Activated CD4-positive, alpha-beta T cell treated with anti-CD3 and anti-CD28 coated beads, Interleukin-2, amount 10 ng/mL, durations not matched to agents 24 days and 14 days (primary cell): ENCODE measurements at regions not wholly inside any gene's neighbourhood (a gene's known extent, or its start where the extent isn't known, plus 50 kb on each side); places are given as distances from the start of the nearest gene placed in this dataset.
"Not testable (repeated sequence)": the region's sequence is repeated elsewhere in the genome, so short reads cannot be mapped to it uniquely, and the experiment has no call there.

Source experiments
- DNase-seq: peaks from one replicate; pipeline ENCODE4 v3.0.0; 2022
- H3K27ac Mint-ChIP-seq: one replicate; pipeline ENCODE4 v1.8.0; 2022; ENCODE audit warnings: mild to moderate bottlenecking, mixed read lengths
- H3K27me3 Mint-ChIP-seq: one replicate; pipeline ENCODE4 v1.8.0; 2022; ENCODE audit warnings: mixed read lengths
- H3K36me3 Mint-ChIP-seq: one replicate; pipeline ENCODE4 v1.8.0; 2022; ENCODE audit warnings: low read depth, mild to moderate bottlenecking, mixed read lengths
- H3K4me1 Mint-ChIP-seq: one replicate; pipeline ENCODE4 v1.8.0; 2021; ENCODE audit warnings: mixed read lengths
- H3K4me3 Mint-ChIP-seq: one replicate; pipeline ENCODE4 v1.8.0; 2022; ENCODE audit warnings: mild to moderate bottlenecking, moderate library complexity, mixed read lengths
- H3K9me3 Mint-ChIP-seq: one replicate; pipeline ENCODE4 v1.8.0; 2021; ENCODE audit warnings: mixed read lengths
- intact Hi-C: fragments of 100-400 bp; cut with micrococcal nuclease; formaldehyde crosslinking; loops from one replicate; pipeline ENCODE4 v1.15.1; 2023

DNA sequence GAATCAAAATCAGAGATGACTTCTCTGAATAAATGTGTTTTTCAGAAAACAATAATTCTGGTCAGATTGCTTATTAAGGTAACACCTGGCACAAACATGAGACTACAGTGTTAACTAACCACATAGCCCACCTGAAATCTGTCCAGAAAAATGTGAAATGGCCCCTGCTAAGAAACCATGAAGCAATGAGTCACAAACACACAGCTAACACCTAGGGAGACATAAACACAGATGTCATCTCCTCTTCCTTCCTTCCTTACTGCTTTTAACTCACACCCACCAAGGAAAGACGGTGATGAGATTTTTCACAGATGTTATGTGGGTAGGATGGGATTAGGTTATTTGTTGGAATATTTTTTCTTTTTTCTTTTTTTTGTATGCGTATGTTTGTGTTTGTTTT lies 315.0 kb upstream of the STAC start:
- intact Hi-C loops = no loop called here
- Mint-ChIP-seq H3K4me3 (no peak overlapping the region), H3K27ac (no peak overlapping the region), H3K9me3 (no peaks in the 10 kb centered on the region), H3K4me1 (no peaks in the 10 kb centered on the region), H3K27me3 (no peaks in the 10 kb centered on the region), H3K36me3 (no peaks in the 10 kb centered on the region)
- DNase-seq = no peak

DNA sequence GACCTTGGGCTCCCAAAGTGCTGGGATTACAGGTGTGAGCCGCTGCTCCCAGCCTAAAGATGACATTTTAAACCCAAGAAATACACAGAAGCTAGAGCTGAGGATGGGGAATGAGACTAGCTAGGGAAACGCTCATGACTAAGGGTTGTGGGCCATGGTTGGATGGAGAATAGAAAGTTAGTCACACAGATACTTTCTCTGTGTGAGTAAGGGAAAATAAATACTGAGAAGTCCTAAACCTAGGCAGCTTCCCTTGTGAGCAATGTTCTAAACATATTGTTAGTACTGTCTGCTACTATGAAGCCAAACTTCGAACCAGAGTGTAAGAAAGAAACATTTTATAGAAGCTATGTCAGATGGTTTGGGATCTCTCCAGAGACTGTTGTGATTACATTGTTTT lies 304.8 kb upstream of the STAC start:
- Mint-ChIP-seq H3K4me1 (no peaks in the 10 kb centered on the region), H3K9me3 (no peaks in the 10 kb centered on the region), H3K36me3 (no peaks in the 10 kb centered on the region), H3K27ac (no peak overlapping the region), H3K27me3 (no peaks in the 10 kb centered on the region), H3K4me3 (no peak overlapping the region)
- intact Hi-C loops = no loop called here
- DNase-seq = no peak

DNA sequence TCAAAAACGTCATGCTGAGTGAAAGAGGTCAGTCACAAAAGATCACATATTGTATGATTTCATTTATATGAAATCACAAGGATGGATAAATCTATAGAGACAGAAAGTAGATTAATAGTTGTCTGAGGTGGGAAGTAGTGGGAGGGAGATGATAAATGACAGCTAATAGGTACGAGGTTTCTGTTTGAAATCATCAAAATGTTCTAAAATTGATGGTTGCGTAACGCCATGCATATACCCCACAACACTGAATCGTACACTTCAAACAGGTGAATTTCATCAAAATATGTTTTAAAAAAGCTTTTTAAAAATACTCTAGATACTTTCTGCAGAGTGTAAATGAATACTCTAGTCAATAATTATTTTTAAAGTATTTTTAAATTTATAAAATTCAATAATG lies 303.0 kb upstream of the STAC start:
- no peaks in the 10 kb centered on the region for H3K36me3 Mint-ChIP-seq
- DNase-seq = no peak
- intact Hi-C loops = no loop called here
- no peak overlapping the region for H3K27ac Mint-ChIP-seq
- H3K4me1 Mint-ChIP-seq = no peaks in the 10 kb centered on the region
- no peaks in the 10 kb centered on the region for H3K9me3 Mint-ChIP-seq
- H3K27me3 Mint-ChIP-seq = no peaks in the 10 kb centered on the region
- no peak overlapping the region for H3K4me3 Mint-ChIP-seq

DNA sequence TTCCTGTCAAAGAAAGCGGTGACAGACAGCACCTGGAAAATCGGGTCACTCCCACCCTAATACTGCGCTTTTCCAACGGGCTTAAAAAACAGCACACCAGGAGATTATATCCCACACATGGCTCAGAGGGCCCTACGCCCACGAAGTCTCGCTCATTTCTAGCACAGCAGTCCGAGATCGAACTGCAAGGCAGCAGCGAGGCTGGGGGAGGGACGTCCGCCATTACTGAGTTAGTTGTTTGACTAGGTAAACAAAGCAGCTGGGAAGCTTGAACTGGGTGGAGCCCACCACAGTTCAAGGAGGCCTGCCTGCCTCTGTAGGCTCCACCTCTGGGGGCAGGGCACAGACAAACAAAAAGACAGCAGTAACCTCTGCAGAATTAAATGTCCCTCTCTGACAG lies 297.3 kb upstream of the STAC start:
- H3K27me3 Mint-ChIP-seq, H3K36me3 Mint-ChIP-seq, H3K4me3 Mint-ChIP-seq, intact Hi-C loops, H3K27ac Mint-ChIP-seq, DNase-seq, H3K9me3 Mint-ChIP-seq, H3K4me1 Mint-ChIP-seq: not testable (repeated sequence)

DNA sequence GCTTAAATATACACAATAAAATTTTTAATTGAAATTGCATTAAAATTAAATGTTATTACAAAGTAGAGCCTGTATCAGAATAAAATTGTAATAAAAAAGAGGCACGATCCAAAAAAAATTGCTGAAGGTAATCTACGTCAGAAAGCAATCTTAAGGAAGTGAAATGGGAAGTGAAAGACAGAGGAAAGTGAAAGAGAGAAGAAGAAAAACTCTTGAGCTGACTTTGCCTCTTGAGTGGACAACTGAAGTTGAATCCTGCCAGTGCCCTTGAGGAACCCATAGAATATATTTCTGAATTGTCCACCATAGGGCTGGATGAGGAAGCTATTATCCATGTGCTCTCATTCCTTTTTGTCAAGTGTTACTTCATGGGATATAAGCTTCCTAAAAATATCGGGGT lies 285.1 kb upstream of the STAC start:
- no peaks in the 10 kb centered on the region for H3K27me3 Mint-ChIP-seq
- H3K27ac Mint-ChIP-seq = no peak overlapping the region
- no peaks in the 10 kb centered on the region for H3K9me3 Mint-ChIP-seq
- no peak overlapping the region for H3K4me3 Mint-ChIP-seq
- no peaks in the 10 kb centered on the region for H3K36me3 Mint-ChIP-seq
- intact Hi-C loops = no loop called here
- no peak for DNase-seq
- H3K4me1 Mint-ChIP-seq = no peaks in the 10 kb centered on the region

DNA sequence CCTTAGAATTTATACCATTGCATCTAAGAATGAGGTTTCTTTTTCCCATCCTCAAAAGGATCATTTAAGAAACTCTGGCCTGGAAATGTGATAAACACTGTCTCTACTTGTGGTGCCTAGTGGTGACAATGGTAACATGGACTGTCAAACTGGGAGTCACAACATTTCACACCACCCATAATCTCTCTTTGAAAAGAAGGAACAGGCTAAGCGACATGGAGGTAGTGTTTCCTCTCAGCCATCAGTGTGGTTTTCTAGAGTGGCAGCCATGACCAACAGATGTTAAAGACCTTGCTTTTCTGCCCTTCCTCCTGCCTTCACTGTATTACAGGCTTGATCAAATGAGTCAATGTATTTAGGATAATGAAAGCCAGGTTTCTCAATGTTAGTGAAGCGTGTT lies 283.1 kb upstream of the STAC start:
- no peak overlapping the region for H3K4me3 Mint-ChIP-seq
- H3K4me1 Mint-ChIP-seq = no peaks in the 10 kb centered on the region
- no peaks in the 10 kb centered on the region for H3K9me3 Mint-ChIP-seq
- H3K36me3 Mint-ChIP-seq = no peaks in the 10 kb centered on the region
- DNase-seq = no peak
- no peak overlapping the region for H3K27ac Mint-ChIP-seq
- H3K27me3 Mint-ChIP-seq = no peaks in the 10 kb centered on the region
- intact Hi-C loops = no loop called here

DNA sequence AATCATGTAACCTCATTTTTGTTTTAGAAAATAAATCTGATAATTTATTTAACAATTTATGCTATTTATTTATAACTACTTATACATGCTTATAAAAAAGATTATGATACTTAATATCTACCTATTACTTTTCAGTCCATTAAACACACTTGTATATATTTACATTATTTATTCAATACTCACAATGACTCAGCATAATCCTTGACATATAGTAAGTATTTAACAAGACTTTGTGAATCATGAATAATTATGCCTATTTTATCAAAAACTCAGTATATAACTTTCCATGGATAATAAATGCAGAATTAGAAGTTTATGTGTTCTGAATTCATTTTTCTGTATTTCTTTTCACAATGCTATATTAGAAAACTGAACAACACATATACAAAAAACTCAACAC lies 266.0 kb upstream of the STAC start:
- no peaks in the 10 kb centered on the region for H3K27me3 Mint-ChIP-seq
- H3K27ac Mint-ChIP-seq = no peak overlapping the region
- no peaks in the 10 kb centered on the region for H3K9me3 Mint-ChIP-seq
- intact Hi-C loops = no loop called here
- no peaks in the 10 kb centered on the region for H3K36me3 Mint-ChIP-seq
- H3K4me1 Mint-ChIP-seq = no peaks in the 10 kb centered on the region
- no peak for DNase-seq
- H3K4me3 Mint-ChIP-seq = no peak overlapping the region

DNA sequence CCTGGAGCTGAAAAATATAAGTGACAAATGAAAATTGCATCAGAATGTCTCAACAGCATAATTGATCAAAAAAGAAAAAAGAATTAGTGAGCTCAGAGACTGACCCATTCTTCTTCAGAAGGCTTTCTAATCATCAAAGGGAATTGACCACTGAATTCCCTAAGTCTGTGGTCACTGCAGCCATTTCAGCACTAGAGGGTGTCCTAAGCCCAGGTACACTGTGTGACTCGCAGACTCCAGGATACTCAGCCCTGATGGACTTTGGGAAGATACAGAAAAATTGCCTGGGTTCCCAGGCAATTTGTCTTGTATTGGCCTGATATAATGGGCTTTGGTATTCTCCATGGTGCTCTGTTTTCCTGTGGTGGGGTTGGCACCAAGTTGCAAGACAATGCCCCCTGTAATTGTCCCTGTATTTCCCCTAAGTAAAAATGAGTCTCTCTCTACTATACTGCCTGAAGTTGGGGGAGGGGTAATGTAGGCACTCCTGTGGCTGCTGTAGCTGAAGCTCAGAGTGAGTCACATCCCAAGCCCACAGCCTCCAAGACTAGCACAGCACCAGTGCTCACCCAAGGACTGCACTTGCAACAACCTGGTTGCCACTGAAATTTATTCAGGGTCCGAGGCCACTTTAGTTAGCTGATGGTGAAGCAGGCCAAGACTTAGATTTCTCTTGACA lies 256.0 kb upstream of the STAC start:
- H3K27ac Mint-ChIP-seq = no peak overlapping the region
- H3K4me3 Mint-ChIP-seq = no peak overlapping the region
- no peaks in the 10 kb centered on the region for H3K36me3 Mint-ChIP-seq
- H3K27me3 Mint-ChIP-seq = no peaks in the 10 kb centered on the region
- intact Hi-C loops = no loop called here
- DNase-seq = no peak
- H3K4me1 Mint-ChIP-seq = no peaks in the 10 kb centered on the region
- H3K9me3 Mint-ChIP-seq = peaks cover 5% of the 10 kb centered on the region

DNA sequence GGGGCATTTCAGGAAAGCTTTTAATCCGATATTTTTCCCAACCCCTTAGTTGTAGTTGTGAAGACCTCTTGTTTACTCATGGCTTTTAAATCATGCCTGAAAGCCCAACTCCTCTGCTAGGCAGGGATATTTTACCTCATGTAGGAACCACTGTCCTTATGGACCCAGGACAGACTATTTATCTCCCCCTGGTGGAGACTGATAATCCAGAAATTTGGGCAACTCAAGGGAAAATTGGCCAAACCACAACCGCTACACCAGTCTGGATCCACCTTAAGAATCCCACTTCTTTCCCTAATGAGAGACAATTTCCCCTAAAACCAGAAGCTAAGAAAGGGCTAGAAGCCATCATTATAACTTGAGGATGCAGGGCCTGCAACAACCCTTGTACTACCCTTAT lies 248.1 kb upstream of the STAC start:
- Mint-ChIP-seq H3K9me3 (no peaks in the 10 kb centered on the region), H3K4me1 (no peaks in the 10 kb centered on the region), H3K4me3 (no peak overlapping the region), H3K36me3 (no peaks in the 10 kb centered on the region), H3K27me3 (no peaks in the 10 kb centered on the region), H3K27ac (no peak overlapping the region)
- no peak for DNase-seq
- intact Hi-C loops = no loop called here

DNA sequence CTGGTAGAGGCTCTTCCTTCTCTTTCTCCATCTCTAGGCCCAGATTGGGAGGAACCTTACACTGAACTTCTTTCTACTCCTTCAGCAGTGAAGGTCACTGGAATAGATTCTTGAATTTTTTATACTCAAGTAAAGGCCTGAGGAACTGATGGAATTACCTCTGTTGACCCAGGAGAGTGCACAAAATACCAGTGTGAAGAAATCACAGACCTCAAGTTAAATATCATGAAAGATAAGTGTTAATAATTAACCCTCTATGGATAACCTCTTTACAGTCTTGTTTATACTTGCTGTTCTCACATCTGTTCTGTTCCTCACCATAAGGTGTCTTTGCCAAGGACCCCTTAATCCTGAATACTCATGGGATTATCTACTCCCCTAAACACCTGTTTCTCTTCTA lies 244.4 kb upstream of the STAC start:
- Mint-ChIP-seq H3K27me3 (no peaks in the 10 kb centered on the region), H3K27ac (no peak overlapping the region), H3K9me3 (no peaks in the 10 kb centered on the region), H3K36me3 (no peaks in the 10 kb centered on the region), H3K4me3 (no peak overlapping the region), H3K4me1 (no peaks in the 10 kb centered on the region)
- intact Hi-C loops = no loop called here
- no peak for DNase-seq

DNA sequence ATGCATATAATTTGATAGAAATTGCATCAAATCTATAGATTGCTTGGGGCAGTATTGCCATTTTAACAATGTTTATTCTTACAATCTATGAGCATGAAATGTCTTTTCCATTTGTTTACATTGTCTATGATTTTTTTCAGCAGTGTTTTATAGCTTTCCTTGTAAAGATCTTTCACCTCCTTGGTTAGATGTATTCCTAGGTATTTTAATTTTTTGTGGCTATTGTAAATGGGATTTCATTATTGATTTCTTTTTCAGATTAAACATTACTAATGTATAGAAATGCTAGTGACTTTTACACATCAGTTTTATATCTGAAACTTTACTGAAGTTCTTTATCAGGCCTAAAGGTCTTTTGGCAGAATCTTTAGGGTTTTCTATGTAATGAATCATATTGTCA lies 237.6 kb upstream of the STAC start:
- intact Hi-C loops = no loop called here
- no peak overlapping the region for H3K4me3 Mint-ChIP-seq
- no peak for DNase-seq
- H3K27me3 Mint-ChIP-seq = no peaks in the 10 kb centered on the region
- H3K27ac Mint-ChIP-seq = no peak overlapping the region
- H3K9me3 Mint-ChIP-seq = no peaks in the 10 kb centered on the region
- no peaks in the 10 kb centered on the region for H3K4me1 Mint-ChIP-seq
- no peaks in the 10 kb centered on the region for H3K36me3 Mint-ChIP-seq

DNA sequence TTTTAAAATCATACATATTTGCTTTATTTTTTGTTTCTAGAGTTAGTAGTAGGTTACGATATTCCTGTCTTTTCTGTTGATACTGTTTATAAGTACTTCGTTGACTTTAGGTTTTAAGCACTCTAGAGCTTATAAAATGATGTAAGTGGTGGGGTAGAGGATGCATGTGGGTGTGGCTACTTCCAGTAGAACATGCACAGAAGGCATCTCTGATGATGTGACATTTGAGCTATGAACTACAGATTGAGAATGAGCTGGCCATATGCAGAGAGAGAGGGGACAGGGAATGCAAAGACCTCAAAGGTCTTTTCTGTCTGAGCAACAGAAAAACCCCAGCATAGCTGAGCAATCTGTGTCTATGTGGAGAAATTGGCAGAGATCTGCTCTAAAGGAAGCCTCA lies 233.9 kb upstream of the STAC start:
- H3K4me3 Mint-ChIP-seq = no peak overlapping the region
- H3K36me3 Mint-ChIP-seq = no peaks in the 10 kb centered on the region
- intact Hi-C loops = no loop called here
- DNase-seq = no peak
- no peaks in the 10 kb centered on the region for H3K4me1 Mint-ChIP-seq
- no peaks in the 10 kb centered on the region for H3K9me3 Mint-ChIP-seq
- no peak overlapping the region for H3K27ac Mint-ChIP-seq
- no peaks in the 10 kb centered on the region for H3K27me3 Mint-ChIP-seq

DNA sequence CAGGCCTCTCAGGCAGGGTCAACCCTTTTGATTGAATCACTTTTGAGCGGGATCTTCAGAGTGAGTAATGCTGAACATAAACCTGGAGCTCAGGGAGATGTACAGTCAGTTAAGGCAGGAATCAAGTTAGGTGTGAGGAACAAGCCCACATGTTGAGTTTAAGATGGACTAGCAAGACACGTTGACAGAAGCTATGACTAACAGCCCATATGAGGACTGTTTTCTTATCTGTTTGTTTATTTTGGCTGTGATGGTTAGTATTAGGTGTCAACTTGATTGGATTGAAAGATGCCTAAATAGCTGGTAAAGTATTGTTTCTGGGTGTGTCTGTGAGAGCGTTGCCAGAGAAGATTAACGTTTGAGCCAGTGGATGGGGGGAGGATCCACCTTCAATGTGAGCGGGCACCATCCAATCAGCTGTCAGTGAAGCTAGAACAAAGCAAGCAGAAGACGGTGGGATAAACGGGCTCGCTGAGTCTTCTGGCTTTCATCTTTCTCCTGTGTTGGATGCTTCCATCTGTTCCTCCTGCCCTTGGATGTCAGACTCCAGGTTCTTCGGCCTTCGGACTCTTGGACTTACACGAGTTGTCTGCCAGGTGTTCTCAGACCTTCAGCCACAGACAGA lies 232.3 kb upstream of the STAC start:
- intact Hi-C loops = no loop called here
- no peak for DNase-seq
- Mint-ChIP-seq H3K27me3 (no peaks in the 10 kb centered on the region), H3K36me3 (no peaks in the 10 kb centered on the region), H3K9me3 (no peaks in the 10 kb centered on the region), H3K27ac (no peak overlapping the region), H3K4me1 (no peaks in the 10 kb centered on the region), H3K4me3 (no peak overlapping the region)

DNA sequence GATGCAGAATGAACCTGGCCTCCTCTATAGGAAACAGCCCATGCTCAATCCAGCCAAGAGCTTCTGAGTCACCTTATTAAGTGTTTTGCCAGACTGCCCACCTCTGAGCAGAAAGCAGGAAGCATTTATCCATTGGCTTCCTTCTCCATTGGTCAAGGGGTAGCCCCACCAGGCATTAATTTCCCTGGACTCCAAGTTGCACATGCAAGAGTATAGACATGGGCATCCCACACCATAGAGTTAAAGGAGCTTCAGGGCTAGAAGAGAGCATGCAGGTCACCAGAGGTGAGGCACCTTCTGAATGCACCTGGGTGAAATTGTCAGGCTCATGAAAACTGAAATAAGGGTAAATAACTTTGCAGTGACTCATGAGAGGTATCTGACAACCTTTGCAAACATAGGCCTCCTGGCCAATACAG lies 230.8 kb upstream of the STAC start:
- Mint-ChIP-seq H3K9me3 (no peaks in the 10 kb centered on the region), H3K4me3 (no peak overlapping the region), H3K27me3 (no peaks in the 10 kb centered on the region), H3K36me3 (no peaks in the 10 kb centered on the region), H3K4me1 (no peaks in the 10 kb centered on the region), H3K27ac (no peak overlapping the region)
- DNase-seq = no peak
- intact Hi-C loops = no loop called here

DNA sequence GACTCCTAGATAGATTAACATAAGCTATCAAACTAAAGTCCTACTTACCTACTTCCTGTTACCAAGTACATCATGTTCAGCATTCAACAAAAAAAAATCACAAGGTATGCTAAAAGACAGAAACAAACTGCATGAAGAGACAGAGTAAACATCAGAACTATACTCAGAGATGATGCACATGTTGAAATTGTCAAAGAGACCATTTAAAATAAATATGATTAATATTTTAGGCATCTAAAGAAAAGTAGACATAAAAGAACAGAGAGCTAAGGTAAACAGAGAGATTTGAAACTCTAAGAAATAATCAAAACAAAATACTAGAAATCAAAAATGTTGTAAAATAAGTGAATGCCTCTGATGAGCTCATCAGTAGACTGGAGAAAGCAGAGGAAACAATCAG lies 224.8 kb upstream of the STAC start:
- no peaks in the 10 kb centered on the region for H3K9me3 Mint-ChIP-seq
- H3K4me1 Mint-ChIP-seq = no peaks in the 10 kb centered on the region
- no peak overlapping the region for H3K27ac Mint-ChIP-seq
- H3K27me3 Mint-ChIP-seq = no peaks in the 10 kb centered on the region
- no peak overlapping the region for H3K4me3 Mint-ChIP-seq
- no peaks in the 10 kb centered on the region for H3K36me3 Mint-ChIP-seq
- intact Hi-C loops = no loop called here
- no peak for DNase-seq
